ENCODE measurements at regions not wholly inside any gene's neighbourhood (a gene's known extent, or its start where the extent isn't known, plus 50 kb on each side); places are given as distances from the start of the nearest gene placed in this dataset.

GRCh38 chr7:85320699-85321476, 134.0 kb upstream of the SEMA3D start:
- no peaks in the 10 kb centered on the region for H3K36me3 Mint-ChIP-seq (ENCODE audit: low read depth)
- no peak overlapping the region for H3K27ac Mint-ChIP-seq (ENCODE audit: unreplicated experiment)
- H3K4me3 Mint-ChIP-seq (ENCODE audit: unreplicated experiment): no peak overlapping the region
- H3K9me3 Mint-ChIP-seq (ENCODE audit: low read depth): no peaks in the 10 kb centered on the region
- no peaks in the 10 kb centered on the region for H3K4me1 Mint-ChIP-seq (ENCODE audit: low read depth)
- H3K27me3 Mint-ChIP-seq (ENCODE audit: low read depth): no peaks in the 10 kb centered on the region
- no peak for DNase-seq (ENCODE audit: low spot score)
- TF ChIP-seq CTCF (IDR thresholded peaks at IDR 0.05): no peak

GRCh38 chr7:85316489-85316888, 129.6 kb upstream of the SEMA3D start:
- H3K27ac Mint-ChIP-seq (ENCODE audit: unreplicated experiment): no peak overlapping the region
- H3K4me3 Mint-ChIP-seq (ENCODE audit: unreplicated experiment): no peak overlapping the region
- TF ChIP-seq CTCF (IDR thresholded peaks at IDR 0.05): no peak
- H3K36me3 Mint-ChIP-seq (ENCODE audit: low read depth): no peaks in the 10 kb centered on the region
- no peaks in the 10 kb centered on the region for H3K4me1 Mint-ChIP-seq (ENCODE audit: low read depth)
- no peaks in the 10 kb centered on the region for H3K9me3 Mint-ChIP-seq (ENCODE audit: low read depth)
- no peaks in the 10 kb centered on the region for H3K27me3 Mint-ChIP-seq (ENCODE audit: low read depth)
- DNase-seq (ENCODE audit: low spot score): no peak

GRCh38 chr7:85310301-85310700, 123.4 kb upstream of the SEMA3D start:
- TF ChIP-seq CTCF (IDR thresholded peaks at IDR 0.05): no peak
- Mint-ChIP-seq H3K4me3 (ENCODE audit: unreplicated experiment) (no peak overlapping the region), H3K9me3 (ENCODE audit: low read depth) (no peaks in the 10 kb centered on the region), H3K27ac (ENCODE audit: unreplicated experiment) (no peak overlapping the region), H3K36me3 (ENCODE audit: low read depth) (no peaks in the 10 kb centered on the region), H3K4me1 (ENCODE audit: low read depth) (no peaks in the 10 kb centered on the region), H3K27me3 (ENCODE audit: low read depth) (no peaks in the 10 kb centered on the region)
- DNase-seq (ENCODE audit: low spot score): no peak

GRCh38 chr7:85306115-85306514, 119.3 kb upstream of the SEMA3D start:
- no peak for TF ChIP-seq CTCF (IDR thresholded peaks at IDR 0.05)
- no peaks in the 10 kb centered on the region for H3K4me1 Mint-ChIP-seq (ENCODE audit: low read depth)
- H3K9me3 Mint-ChIP-seq (ENCODE audit: low read depth): no peaks in the 10 kb centered on the region
- no peaks in the 10 kb centered on the region for H3K36me3 Mint-ChIP-seq (ENCODE audit: low read depth)
- no peak overlapping the region for H3K4me3 Mint-ChIP-seq (ENCODE audit: unreplicated experiment)
- DNase-seq (ENCODE audit: low spot score): no peak
- H3K27me3 Mint-ChIP-seq (ENCODE audit: low read depth): no peaks in the 10 kb centered on the region
- H3K27ac Mint-ChIP-seq (ENCODE audit: unreplicated experiment): no peak overlapping the region

GRCh38 chr7:85294176-85294575, 107.3 kb upstream of the SEMA3D start:
- Mint-ChIP-seq H3K27ac (ENCODE audit: unreplicated experiment) (no peak overlapping the region), H3K36me3 (ENCODE audit: low read depth) (peaks cover 2% of the 10 kb centered on the region), H3K9me3 (ENCODE audit: low read depth) (peaks cover 3% of the 10 kb centered on the region), H3K4me3 (ENCODE audit: unreplicated experiment) (no peak overlapping the region), H3K4me1 (ENCODE audit: low read depth) (no peaks in the 10 kb centered on the region), H3K27me3 (ENCODE audit: low read depth) (no peaks in the 10 kb centered on the region)
- DNase-seq (ENCODE audit: low spot score): no peak
- TF ChIP-seq CTCF (IDR thresholded peaks at IDR 0.05): no peak
